Liver (tissue), 3 donors: ENCODE measurements at regions not wholly inside any gene's neighbourhood (a gene's known extent, or its start where the extent isn't known, plus 50 kb on each side); places are given as distances from the start of the nearest gene placed in this dataset.

ENCODE experiments used
- ATF3 ChIP-seq: IDR thresholded peaks from 2 replicates; pipeline ENCODE4 v1.6.1; 2016; ENCODE audit warnings: antibody characterized with exemption
- CTCF ChIP-seq: fragments of 150-350 bp; IDR thresholded peaks from 2 replicates; pipeline ENCODE4 v1.5.1; 2017; ENCODE audit warnings: improper control_type of control experiment, low read depth, low read length; ENCODE audit not compliant: missing input control
- EGR1 ChIP-seq, 2 donors: IDR thresholded peaks; 2 replicates each; pipeline ENCODE4 v1.6.1; 2016 to 2018; ENCODE audit warnings: antibody characterized with exemption in 2 of 2, low read depth in 2 of 2
- FOXA1 ChIP-seq: IDR thresholded peaks from 2 replicates; pipeline ENCODE4 v1.6.1; 2016; ENCODE audit warnings: antibody characterized with exemption
- GABPA ChIP-seq, 2 donors: IDR thresholded peaks in 1 of 2; conservative IDR thresholded peaks in 1 of 2; 2 replicates each; pipeline ENCODE4 v1.6.1; 2016; ENCODE audit warnings: antibody characterized with exemption in 2 of 2, mild to moderate bottlenecking in 1 of 2, moderate library complexity in 1 of 2
- NR2F2 ChIP-seq: IDR thresholded peaks from 2 replicates; pipeline ENCODE4 v1.6.1; 2016; ENCODE audit warnings: antibody characterized with exemption
- RAD21 ChIP-seq, 2 donors: IDR thresholded peaks; 2 replicates each; pipeline ENCODE4 v1.6.1; 2016; ENCODE audit warnings: antibody characterized with exemption in 2 of 2, mild to moderate bottlenecking in 2 of 2
- REST ChIP-seq: IDR thresholded peaks from 2 replicates; pipeline ENCODE4 v1.6.1; 2016; ENCODE audit warnings: antibody characterized with exemption, mild to moderate bottlenecking
- TAF1 ChIP-seq: conservative IDR thresholded peaks from 2 replicates; pipeline ENCODE4 v1.6.1; 2016; ENCODE audit warnings: antibody characterized with exemption, mild to moderate bottlenecking
- YY1 ChIP-seq: IDR thresholded peaks from 2 replicates; pipeline ENCODE4 v1.6.1; 2016; ENCODE audit warnings: antibody characterized with exemption, mild to moderate bottlenecking
- ZBTB33 ChIP-seq: IDR thresholded peaks from 2 replicates; pipeline ENCODE4 v1.6.1; 2016; ENCODE audit warnings: antibody characterized with exemption
- TF ChIP-seq, protein P1 (sequence below): IDR thresholded peaks from 2 replicates; pipeline ENCODE4 v1.6.1; 2016; ENCODE audit warnings: antibody characterized with exemption
- donor health status: healthy.
- donor health status: healthy.

- no peak for TF ChIP-seq EGR1 (IDR thresholded peaks at IDR 0.05; ENCODE audit: low read depth in 2 of 2)
- no peak for TF ChIP-seq CTCF
- TF ChIP-seq ATF3 = no peak
- TF ChIP-seq RAD21 (IDR thresholded peaks at IDR 0.05) = no peak
- TF ChIP-seq FOXA1 = no peak
- no peak for TF ChIP-seq TAF1
- no peak for TF ChIP-seq ZBTB33
- TF ChIP-seq NR2F2 = no peak
- no peak for TF ChIP-seq YY1
- no peak for TF ChIP-seq REST
- TF ChIP-seq, protein P1, sequence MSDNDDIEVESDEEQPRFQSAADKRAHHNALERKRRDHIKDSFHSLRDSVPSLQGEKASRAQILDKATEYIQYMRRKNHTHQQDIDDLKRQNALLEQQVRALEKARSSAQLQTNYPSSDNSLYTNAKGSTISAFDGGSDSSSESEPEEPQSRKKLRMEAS = no peak
- no peak for TF ChIP-seq GABPA (IDR thresholded peaks at IDR 0.05 in 1 of 2, conservative IDR thresholded peaks at IDR 0.05 in 1 of 2)
Measured at GRCh38 chr10:21304198-21304597, 221.3 kb downstream of the SKIDA1 start.
